Stimulated activated CD4-positive, alpha-beta T cell treated with anti-CD3 and anti-CD28 coated beads, Interleukin-2, amount 100 ng/mL, for 24 hours (primary cell): ENCODE measurements at regions not wholly inside any gene's neighbourhood (a gene's known extent, or its start where the extent isn't known, plus 50 kb on each side); places are given as distances from the start of the nearest gene placed in this dataset.
"Not testable (repeated sequence)": the region's sequence is repeated elsewhere in the genome, so short reads cannot be mapped to it uniquely, and the experiment has no call there.

ENCODE experiments used
- DNase-seq, 2 donors: peaks; one replicate each; pipeline ENCODE4 v3.0.0-alpha.2; 2020

GRCh38 chr3:74978684-74979083 is 364.2 kb upstream of the CNTN3 start:
- no peak for DNase-seq

GRCh38 chr3:74985028-74985904 is 370.8 kb upstream of the CNTN3 start:
- not testable (repeated sequence) for DNase-seq

GRCh38 chr3:74988095-74988494 is 373.6 kb upstream of the CNTN3 start:
- no peak for DNase-seq

GRCh38 chr3:74992898-74993297 is 378.4 kb upstream of the CNTN3 start:
- no peak for DNase-seq

- DNase-seq: no peak
These were observed 386.9 kb upstream of the CNTN3 start for GRCh38 chr3:75001330-75001729.

GRCh38 chr3:75012791-75013331 is 398.4 kb upstream of the CNTN3 start:
- no peak for DNase-seq

GRCh38 chr3:75014008-75014407 is 399.5 kb upstream of the CNTN3 start:
- no peak for DNase-seq

GRCh38 chr3:75015280-75015679 is 400.8 kb upstream of the CNTN3 start:
- no peak for DNase-seq

- DNase-seq: no peak
These were observed 420.7 kb upstream of the CNTN3 start for GRCh38 chr3:75035146-75035545.

GRCh38 chr3:75042941-75043340 is 428.5 kb upstream of the CNTN3 start:
- DNase-seq: no peak

GRCh38 chr3:75048650-75049049 is 434.2 kb upstream of the CNTN3 start:
- DNase-seq: no peak

GRCh38 chr3:75049533-75049932 is 435.1 kb upstream of the CNTN3 start:
- no peak for DNase-seq

GRCh38 chr3:75059120-75059519 is 444.7 kb upstream of the CNTN3 start:
- DNase-seq: no peak

GRCh38 chr3:75061806-75062205 is 447.3 kb upstream of the CNTN3 start:
- DNase-seq: no peak

GRCh38 chr3:75075158-75075557 is 460.7 kb upstream of the CNTN3 start:
- DNase-seq: no peak

- no peak for DNase-seq
These were observed 462.0 kb upstream of the CNTN3 start for GRCh38 chr3:75076481-75076880.

GRCh38 chr3:75078290-75078689 is 463.8 kb upstream of the CNTN3 start:
- no peak for DNase-seq

- DNase-seq: no peak
These were observed 468.4 kb upstream of the CNTN3 start for GRCh38 chr3:75082845-75083244.

- DNase-seq: no peak
These were observed 475.4 kb upstream of the CNTN3 start for GRCh38 chr3:75089841-75090240.

- DNase-seq: no peak
These were observed 487.1 kb upstream of the CNTN3 start for GRCh38 chr3:75101329-75102147.

- no peak for DNase-seq
These were observed 496.3 kb upstream of the CNTN3 start for GRCh38 chr3:75110741-75111140.

- no peak for DNase-seq
These were observed 501.2 kb upstream of the CNTN3 start for GRCh38 chr3:75115695-75116094.

- DNase-seq: no peak
These were observed 504.3 kb upstream of the CNTN3 start for GRCh38 chr3:75118779-75119178.

GRCh38 chr3:75126556-75126955 is 512.1 kb upstream of the CNTN3 start:
- no peak for DNase-seq
